ENCODE measurements at regions not wholly inside any gene's neighbourhood (a gene's known extent, or its start where the extent isn't known, plus 50 kb on each side); places are given as distances from the start of the nearest gene placed in this dataset.

DNA sequence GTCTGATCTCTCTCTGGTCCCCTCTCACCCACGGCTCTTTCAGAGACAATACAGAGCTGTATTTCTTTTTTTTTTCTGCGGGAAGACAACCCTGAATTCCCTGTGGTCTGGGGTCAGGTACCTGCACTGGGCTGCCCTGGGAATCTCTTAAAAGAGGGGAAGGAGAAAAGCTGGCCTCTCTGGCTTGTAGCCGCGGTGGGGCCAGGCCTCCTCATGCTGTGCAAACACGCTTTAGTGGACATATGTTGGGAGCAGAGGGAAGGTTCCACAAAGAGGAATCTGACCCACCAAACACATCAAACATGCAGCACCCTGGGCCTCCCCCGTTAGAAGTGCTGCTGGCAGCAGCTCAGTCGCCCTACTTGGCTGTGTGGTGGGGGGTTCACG lies 143.7 kb upstream of the ZFHX3 start:
- Histone ChIP-seq H4K5ac (ENCODE audit: low read depth, low read length) (no peak overlapping the region), H3K9me3 (ENCODE audit: control insufficient read depth, insufficient read depth, low read length) (no peaks in the 10 kb centered on the region), H3K56ac (ENCODE audit: extremely low read depth, insufficient read depth, low read length) (no peak overlapping the region), H3K18ac (ENCODE audit: low read depth, low read length) (no peak overlapping the region), H2BK5ac (ENCODE audit: low read depth, low read length, poor library complexity, severe bottlenecking) (no peak overlapping the region), H3K4me3 (ENCODE audit: insufficient read depth, low read depth, low read length) (no peak overlapping the region), H3K4me1 (ENCODE audit: control insufficient read depth, insufficient read depth, low read length) (no peaks in the 10 kb centered on the region), H4K20me1 (ENCODE audit: insufficient read depth, low read length) (no peaks in the 10 kb centered on the region), H2AFZ (replicated peaks; ENCODE audit: low read length, poor library complexity) (no peak overlapping the region), H3K79me1 (ENCODE audit: low read depth in 1 of 2, low read length in 2 of 2) (no peaks in the 10 kb centered on the region), H2BK20ac (ENCODE audit: low read depth, low read length) (no peak overlapping the region), H3K36me3 (ENCODE audit: control insufficient read depth, insufficient read depth, low read length) (no peaks in the 10 kb centered on the region), H3K14ac (replicated peaks; ENCODE audit: low read depth, low read length) (no peak overlapping the region), H2AK5ac (ENCODE audit: low read depth, low read length) (no peak overlapping the region), H2BK15ac (ENCODE audit: low read depth, low read length) (no peak overlapping the region), H3K4ac (ENCODE audit: low read depth, low read length) (no peak overlapping the region), H3K23ac (ENCODE audit: low read depth, low read length) (no peak overlapping the region), H3K9ac (ENCODE audit: low read depth, low read length) (no peak overlapping the region), H3K27ac (ENCODE audit: insufficient read depth, low read length) (no peak overlapping the region), H4K91ac (ENCODE audit: insufficient read depth, low read depth, low read length) (no peak overlapping the region), H3K9me1 (ENCODE audit: insufficient read depth, low read length) (no peaks in the 10 kb centered on the region), H3K27me3 (ENCODE audit: control insufficient read depth, insufficient read depth, low read length) (peaks cover 29% of the 10 kb centered on the region), H4K8ac (ENCODE audit: low read depth in 2 of 2, low read length in 2 of 2) (no peak overlapping the region), H2BK120ac (ENCODE audit: low read depth, low read length) (no peak overlapping the region), H3K4me2 (ENCODE audit: low read depth, low read length) (no peak overlapping the region), H2AK9ac (replicated peaks; ENCODE audit: low read depth, low read length, poor library complexity) (no peak overlapping the region)
- ChIA-PET CTCF (interaction anchor here (0.5 kb wide), 1 partner anchor 359 kb away, joined by 6 read pairs; no protein-coding TSS in a partner anchor), POLR2A (ENCODE audit: unreplicated experiment) (no interaction called here)
- TF ChIP-seq BHLHE40 (IDR thresholded peaks at IDR 0.05; ENCODE audit: low read depth, low read length) = no peak
- TF ChIP-seq CTCF (conservative IDR thresholded peaks at IDR 0.05; ENCODE audit: low read depth, low read length) = no peak
- TF ChIP-seq MAZ (IDR thresholded peaks at IDR 0.05; ENCODE audit: borderline replicate concordance, low read depth, low read length) = no peak
- no peak for TF ChIP-seq RFX5 (IDR thresholded peaks at IDR 0.05; ENCODE audit: low read depth, low read length)
- TF ChIP-seq, protein P1, sequence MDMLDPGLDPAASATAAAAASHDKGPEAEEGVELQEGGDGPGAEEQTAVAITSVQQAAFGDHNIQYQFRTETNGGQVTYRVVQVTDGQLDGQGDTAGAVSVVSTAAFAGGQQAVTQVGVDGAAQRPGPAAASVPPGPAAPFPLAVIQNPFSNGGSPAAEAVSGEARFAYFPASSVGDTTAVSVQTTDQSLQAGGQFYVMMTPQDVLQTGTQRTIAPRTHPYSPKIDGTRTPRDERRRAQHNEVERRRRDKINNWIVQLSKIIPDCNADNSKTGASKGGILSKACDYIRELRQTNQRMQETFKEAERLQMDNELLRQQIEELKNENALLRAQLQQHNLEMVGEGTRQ (IDR thresholded peaks at IDR 0.05; ENCODE audit: low read depth, low read length) = no peak
- no peak for TF ChIP-seq RCOR1 (IDR thresholded peaks at IDR 0.05; ENCODE audit: insufficient replicate concordance, low read length)
- TF ChIP-seq, protein P2, sequence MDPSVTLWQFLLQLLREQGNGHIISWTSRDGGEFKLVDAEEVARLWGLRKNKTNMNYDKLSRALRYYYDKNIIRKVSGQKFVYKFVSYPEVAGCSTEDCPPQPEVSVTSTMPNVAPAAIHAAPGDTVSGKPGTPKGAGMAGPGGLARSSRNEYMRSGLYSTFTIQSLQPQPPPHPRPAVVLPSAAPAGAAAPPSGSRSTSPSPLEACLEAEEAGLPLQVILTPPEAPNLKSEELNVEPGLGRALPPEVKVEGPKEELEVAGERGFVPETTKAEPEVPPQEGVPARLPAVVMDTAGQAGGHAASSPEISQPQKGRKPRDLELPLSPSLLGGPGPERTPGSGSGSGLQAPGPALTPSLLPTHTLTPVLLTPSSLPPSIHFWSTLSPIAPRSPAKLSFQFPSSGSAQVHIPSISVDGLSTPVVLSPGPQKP (IDR thresholded peaks at IDR 0.05; ENCODE audit: borderline replicate concordance, low read depth, low read length) = no peak
- no peak for TF ChIP-seq SMC3 (IDR thresholded peaks at IDR 0.05; ENCODE audit: low read depth, low read length)
- intact Hi-C loops (cut with micrococcal nuclease) (no loop called here), dilution Hi-C loops (cut with HindIII; ENCODE audit: low sequenced_read_pairs, unreplicated experiment) (no loop called here), in situ Hi-C loops (cut with MboI; ENCODE audit: low sequenced_read_pairs) (no loop called here)
- no CpG with 5 or more reads among the region's 8 CpGs for WGBS, 2 experiments (ENCODE audit: extremely low coverage in 2 of 2, insufficient read length in 1 of 2)
- BruUV-seq (replicated peaks) = no TSS peak
- no peak for DNase-seq
- ATAC-seq (ENCODE audit: low read depth) = no peak
